OCI-LY7 (cell line): ENCODE measurements at regions not wholly inside any gene's neighbourhood (a gene's known extent, or its start where the extent isn't known, plus 50 kb on each side); places are given as distances from the start of the nearest gene placed in this dataset.
"Not testable (repeated sequence)": the region's sequence is repeated elsewhere in the genome, so short reads cannot be mapped to it uniquely, and the experiment has no call there.

Experiments used
- BruUV-seq: library from RNA; stranded (reverse); fragments of 400-500 nt; replicated peaks from 2 replicates; lab custom pipeline; 2021; lab: Mats Ljungman, UMichigan
- CTCF ChIA-PET: fragments of 300-600 bp; sonication (Branson Sonifier 250); formaldehyde crosslinking; loops from one replicate; lab custom pipeline; 2022; ENCODE audit warnings: antibody characterized with exemption; ENCODE audit not compliant: unreplicated experiment; lab: Charles Lee
- POLR2A ChIA-PET: fragments of 300-600 bp; sonication (Branson Sonifier 250); formaldehyde crosslinking; loops from one replicate; lab custom pipeline; 2022; ENCODE audit warnings: antibody characterized with exemption; lab: Charles Lee
- DNase-seq: peaks from one replicate; pipeline ENCODE4 v3.0.0-alpha.2; 2015; ENCODE audit warnings: low spot score
- H2AFZ ChIP-seq: fragments of 200-600 bp; sonication (generic), shearing (Covaris generic); 2 replicates; pipeline ENCODE4 v1.6.1; 2014; ENCODE audit warnings: mild to moderate bottlenecking, antibody characterized with exemption, low read length, moderate library complexity
- H3K27ac ChIP-seq: fragments of 200-600 bp; sonication (generic); 2 replicates; pipeline ENCODE4 v1.5.1; 2014; ENCODE audit warnings: mixed run types, low read depth, mild to moderate bottlenecking, moderate library complexity, low read length, inconsistent platforms; ENCODE audit not compliant: poor library complexity, severe bottlenecking
- H3K36me3 ChIP-seq: fragments of 200-600 bp; sonication (generic); 2 replicates; pipeline ENCODE4 v1.6.1; 2014; ENCODE audit warnings: mild to moderate bottlenecking, antibody characterized with exemption, low read length, moderate library complexity, mixed read lengths; ENCODE audit not compliant: insufficient read depth
- H3K4me1 ChIP-seq: fragments of 200-600 bp; sonication (generic); 2 replicates; pipeline ENCODE4 v1.5.1; 2014; ENCODE audit warnings: mild to moderate bottlenecking, low read length; ENCODE audit not compliant: insufficient read depth, poor library complexity, severe bottlenecking
- H3K4me2 ChIP-seq: fragments of 200-600 bp; sonication (generic); 2 replicates; pipeline ENCODE4 v1.6.1; 2014; ENCODE audit warnings: mild to moderate bottlenecking, low read length
- H3K4me3 ChIP-seq: fragments of 200-600 bp; sonication (generic); 2 replicates; pipeline ENCODE4 v1.5.1; 2014; ENCODE audit warnings: mild to moderate bottlenecking, low read depth, low read length; ENCODE audit not compliant: poor library complexity, severe bottlenecking
- H3K79me2 ChIP-seq: fragments of 200-600 bp; sonication (generic); 2 replicates; pipeline ENCODE4 v1.6.1; 2016; ENCODE audit warnings: low read depth, mild to moderate bottlenecking, low read length, moderate library complexity, mixed read lengths; ENCODE audit not compliant: insufficient read depth
- H3K9me2 ChIP-seq: fragments of 200-600 bp; sonication (generic); 2 replicates; pipeline ENCODE4 v1.6.1; 2016; ENCODE audit warnings: mild to moderate bottlenecking, low read length, mixed read lengths; ENCODE audit not compliant: insufficient read depth
- H3K9me3 ChIP-seq: fragments of 200-600 bp; sonication (generic); 2 replicates; pipeline ENCODE4 v1.6.1; 2014; ENCODE audit warnings: mild to moderate bottlenecking, mixed run types, low read length, mixed read lengths
- H4K20me1 ChIP-seq: fragments of 200-600 bp; sonication (generic); 2 replicates; pipeline ENCODE4 v1.6.1; 2014; ENCODE audit warnings: mild to moderate bottlenecking, antibody characterized with exemption, low read length, moderate library complexity, mixed read lengths; ENCODE audit not compliant: insufficient read depth
- CTCF ChIP-seq: fragments of 200-600 bp; sonication (generic); conservative IDR thresholded peaks from 2 replicates; pipeline ENCODE4 v1.5.1; 2014; ENCODE audit warnings: mild to moderate bottlenecking, antibody characterized with exemption, low read length, moderate library complexity, mixed read lengths
- EZH2phosphoT487 ChIP-seq: fragments of 200-600 bp; sonication (generic); IDR thresholded peaks from 2 replicates; pipeline ENCODE4 v1.6.1; 2018; ENCODE audit warnings: low read depth, borderline replicate concordance, mild to moderate bottlenecking, mixed run types, antibody characterized with exemption, low read length, moderate library complexity, mixed read lengths
- intact Hi-C: fragments of 100-400 bp; cut with micrococcal nuclease; formaldehyde crosslinking; loops from one replicate; pipeline ENCODE4 v1.10.0; 2022; ENCODE audit not compliant: unreplicated experiment

- POLR2A ChIA-PET: interaction anchor here (0.9 kb wide), 1 partner anchor 26 kb away, joined by 3 read pairs; no protein-coding TSS in a partner anchor
- H4K20me1 ChIP-seq, H2AFZ ChIP-seq, DNase-seq, H3K79me2 ChIP-seq, H3K27ac ChIP-seq, H3K36me3 ChIP-seq, H3K9me3 ChIP-seq, H3K9me2 ChIP-seq, BruUV-seq, H3K4me3 ChIP-seq, intact Hi-C loops, H3K4me1 ChIP-seq, CTCF ChIA-PET, H3K4me2 ChIP-seq: not testable (repeated sequence)
Observed at GRCh38 chr7:55683501-55683900, 111.2 kb upstream of the VOPP1 start.

GRCh38 chr7:55675589-55675988, 103.3 kb upstream of the VOPP1 start:
- H3K9me2 ChIP-seq, H3K36me3 ChIP-seq, H3K9me3 ChIP-seq, H4K20me1 ChIP-seq, intact Hi-C loops, POLR2A ChIA-PET, H3K4me2 ChIP-seq, H3K4me1 ChIP-seq, H2AFZ ChIP-seq, H3K79me2 ChIP-seq, CTCF ChIA-PET, BruUV-seq, H3K27ac ChIP-seq, H3K4me3 ChIP-seq, DNase-seq: not testable (repeated sequence)

- BruUV-seq, CTCF ChIA-PET, H3K9me3 ChIP-seq, H3K79me2 ChIP-seq, H3K4me3 ChIP-seq, H4K20me1 ChIP-seq, DNase-seq, intact Hi-C loops, POLR2A ChIA-PET, H3K4me2 ChIP-seq, H3K4me1 ChIP-seq, H3K9me2 ChIP-seq, H3K27ac ChIP-seq, H3K36me3 ChIP-seq, H2AFZ ChIP-seq: not testable (repeated sequence)
Observed at GRCh38 chr7:55673525-55673924, 101.2 kb upstream of the VOPP1 start.

GRCh38 chr7:55672084-55672483, 99.8 kb upstream of the VOPP1 start:
- BruUV-seq, intact Hi-C loops, POLR2A ChIA-PET, H4K20me1 ChIP-seq, DNase-seq, H3K4me1 ChIP-seq, H2AFZ ChIP-seq, H3K9me2 ChIP-seq, H3K27ac ChIP-seq, H3K4me2 ChIP-seq, H3K9me3 ChIP-seq, H3K79me2 ChIP-seq, H3K4me3 ChIP-seq, H3K36me3 ChIP-seq, CTCF ChIA-PET: not testable (repeated sequence)

GRCh38 chr7:55657654-55658053, 85.4 kb upstream of the VOPP1 start:
- no peak overlapping the region for H3K4me2 ChIP-seq

More at GRCh38 chr7:55657654-55658053, 85.4 kb upstream of the VOPP1 start:
- Histone ChIP-seq H3K9me2 (no peaks in the 10 kb centered on the region), H4K20me1 (no peaks in the 10 kb centered on the region), H2AFZ (no peak overlapping the region), H3K9me3 (no peaks in the 10 kb centered on the region), H3K79me2 (no peaks in the 10 kb centered on the region), H3K36me3 (no peaks in the 10 kb centered on the region), H3K4me1 (no peaks in the 10 kb centered on the region), H3K4me3 (no peak overlapping the region), H3K27ac (no peak overlapping the region)
- no peak for DNase-seq
- ChIA-PET POLR2A (interaction anchor here (0.6 kb wide), 1 partner anchor 26 kb away, joined by 3 read pairs; no protein-coding TSS in a partner anchor), CTCF (no interaction called here)
- BruUV-seq: no TSS peak
- intact Hi-C loops: no loop called here
- no peak for TF ChIP-seq CTCF
- no peak for TF ChIP-seq EZH2phosphoT487
